Psoas muscle (tissue), 7 donors: ENCODE measurements at regions not wholly inside any gene's neighbourhood (a gene's known extent, or its start where the extent isn't known, plus 50 kb on each side); places are given as distances from the start of the nearest gene placed in this dataset.

Experiments
- ATAC-seq, 4 donors: fragments of 200-7000 bp; cut with Tn5 transposase; one replicate each; pipeline ENCODE4 v1.9.1; 2020; ENCODE audit warnings: moderate library complexity in 3 of 4, mild to moderate bottlenecking in 2 of 4
- DNase-seq, 2 donors: peaks; one replicate each; pipeline ENCODE4 v3.0.0-alpha.2; 2020
- H3K27ac ChIP-seq: fragments of 200-600 bp; one replicate; pipeline ENCODE4 v1.8.0; 2022
- H3K27me3 ChIP-seq, 3 donors: fragments of 200-600 bp in 1 of 3; one replicate each; pipeline versions ENCODE4 v1.6.1 to v1.8.0; 2013 to 2022; ENCODE audit warnings: low read length in 2 of 3, mild to moderate bottlenecking in 2 of 3, moderate library complexity in 1 of 3; ENCODE audit not compliant: insufficient read depth in 3 of 3
- H3K36me3 ChIP-seq, 2 donors: fragments of 200-600 bp in 1 of 2; one replicate each; pipeline versions ENCODE4 v1.6.1 to v1.8.0; 2013 to 2022; ENCODE audit warnings: low read depth in 1 of 2, mild to moderate bottlenecking in 1 of 2, moderate library complexity in 1 of 2; ENCODE audit not compliant: insufficient read depth in 1 of 2
- H3K4me1 ChIP-seq: fragments of 200-600 bp; one replicate; pipeline ENCODE4 v1.8.0; 2022
- H3K4me3 ChIP-seq: fragments of 200-600 bp; one replicate; pipeline ENCODE4 v1.8.0; 2022; ENCODE audit warnings: mild to moderate bottlenecking
- H3K9me3 ChIP-seq: fragments of 200-600 bp; one replicate; pipeline ENCODE4 v1.8.0; 2022
- WGBS, 3 donors: extraction: QIAGEN DNeasy Blood & Tissue Kit; methylation state at CpG; one replicate each; pipeline versions ENCODE4 v1.1.6 to v1.1.7; 2013; 5-methylcytosine and 5-hydroxymethylcytosine counted together
- intact Hi-C, 2 donors: fragments of 100-400 bp; cut with DNase I; formaldehyde crosslinking; loops; one replicate each; pipeline versions ENCODE4 v1.11.0 to v1.14.2; 2022
- TF ChIP-seq, protein P1 (sequence below): fragments of 200-600 bp; IDR thresholded peaks from one replicate; pipeline ENCODE4 v1.8.0; 2022; ENCODE audit warnings: antibody characterized with exemption
- donor health status: healthy with polysubstance abuse.
- donor health status: DM: no; HTN: no; CAD: no; lungs with moderate emphysema.
- donor health status: Bipolar disorder and iron deficiency.
- donor health status: healthy.
- donor health status: DM: yes; HTN: yes; CAD: no.
- donor health status: DM: no; HTN: no; CAD: no.
- donor health status: DM: yes; HTN: yes; CAD: no.

DNA sequence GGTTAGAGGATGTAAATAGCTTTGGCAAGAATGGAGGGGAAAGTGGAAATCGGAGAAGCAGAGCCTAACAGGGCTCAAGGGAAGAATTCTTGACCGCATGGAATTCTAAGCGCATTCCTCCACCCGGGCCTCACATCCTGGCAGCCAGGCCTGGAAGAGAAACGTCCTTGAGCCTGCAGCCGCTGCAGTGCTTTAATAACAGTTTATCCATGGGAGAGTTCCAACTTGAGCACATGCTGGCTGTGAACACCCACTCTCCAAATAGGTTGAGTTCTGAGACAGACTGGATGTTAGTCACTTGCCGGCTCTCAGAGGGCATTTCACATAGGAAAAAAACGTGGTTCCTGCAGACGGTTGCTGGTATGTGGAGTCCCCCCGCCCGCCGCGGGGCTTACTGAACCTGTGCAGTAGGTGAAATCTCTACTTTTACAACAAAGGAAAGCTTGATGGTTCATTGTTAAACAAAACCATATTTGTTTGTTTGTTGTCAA lies 61.4 kb upstream of the STEAP1B start:
- Histone ChIP-seq H3K27me3 (no peaks in the 10 kb centered on the region), H3K4me3 (no peak overlapping the region), H3K4me1 (peaks cover 41% of the 10 kb centered on the region), H3K27ac (peak overlapping the region; percentile 74), H3K9me3 (no peaks in the 10 kb centered on the region), H3K36me3 (no peaks in the 10 kb centered on the region)
- TF ChIP-seq, protein P1, sequence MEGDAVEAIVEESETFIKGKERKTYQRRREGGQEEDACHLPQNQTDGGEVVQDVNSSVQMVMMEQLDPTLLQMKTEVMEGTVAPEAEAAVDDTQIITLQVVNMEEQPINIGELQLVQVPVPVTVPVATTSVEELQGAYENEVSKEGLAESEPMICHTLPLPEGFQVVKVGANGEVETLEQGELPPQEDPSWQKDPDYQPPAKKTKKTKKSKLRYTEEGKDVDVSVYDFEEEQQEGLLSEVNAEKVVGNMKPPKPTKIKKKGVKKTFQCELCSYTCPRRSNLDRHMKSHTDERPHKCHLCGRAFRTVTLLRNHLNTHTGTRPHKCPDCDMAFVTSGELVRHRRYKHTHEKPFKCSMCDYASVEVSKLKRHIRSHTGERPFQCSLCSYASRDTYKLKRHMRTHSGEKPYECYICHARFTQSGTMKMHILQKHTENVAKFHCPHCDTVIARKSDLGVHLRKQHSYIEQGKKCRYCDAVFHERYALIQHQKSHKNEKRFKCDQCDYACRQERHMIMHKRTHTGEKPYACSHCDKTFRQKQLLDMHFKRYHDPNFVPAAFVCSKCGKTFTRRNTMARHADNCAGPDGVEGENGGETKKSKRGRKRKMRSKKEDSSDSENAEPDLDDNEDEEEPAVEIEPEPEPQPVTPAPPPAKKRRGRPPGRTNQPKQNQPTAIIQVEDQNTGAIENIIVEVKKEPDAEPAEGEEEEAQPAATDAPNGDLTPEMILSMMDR, result no peak
- 4 to 9% (median 8%) methylated on average over 13 of the region's 13 CpGs for WGBS, 3 donors
- ATAC-seq, result peak; percentile 92 to 94 (median 93)
- intact Hi-C loops, result loop anchor here (2.0 to 5.0 kb wide), 5 partner anchors 165 to 496 kb away; partner anchors contain the start of gene IL6 (in 1 of the 2)
- peak; percentile 84 to 89 for DNase-seq

DNA sequence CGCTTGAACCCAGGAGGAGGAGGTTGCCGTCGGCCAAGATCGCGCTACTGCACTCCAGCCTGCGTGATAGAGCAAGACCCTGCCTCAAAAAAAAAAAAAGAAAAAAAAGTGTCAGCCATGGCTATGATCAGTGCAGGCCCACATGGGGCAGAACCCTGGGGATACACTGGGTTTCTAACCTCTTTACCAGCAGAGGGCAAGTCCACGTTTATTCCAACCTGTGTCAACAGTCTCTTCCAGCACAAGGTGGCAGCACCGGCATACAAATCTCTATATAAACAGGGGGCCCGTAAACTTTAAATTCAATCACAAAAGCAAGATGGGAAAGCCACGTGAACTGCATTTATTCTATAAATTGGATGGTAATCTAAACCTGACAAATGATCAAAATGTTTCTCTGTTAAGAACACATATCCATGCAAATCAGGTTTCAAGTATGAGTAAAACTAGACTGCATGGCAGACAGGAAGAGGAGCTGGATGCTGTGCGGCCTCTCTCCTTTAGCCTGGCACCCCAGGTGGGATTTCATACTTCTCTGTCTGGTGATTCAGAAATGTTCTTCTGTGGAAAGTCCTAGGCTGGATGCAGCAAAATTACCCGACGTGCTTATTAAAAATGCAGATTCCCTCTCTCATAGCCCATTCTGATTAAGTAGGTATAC lies 60.0 kb upstream of the STEAP1B start:
- no peaks in the 10 kb centered on the region for H3K27me3 ChIP-seq
- H3K36me3 ChIP-seq, result no peaks in the 10 kb centered on the region
- peak overlapping the region; percentile 74 for H3K27ac ChIP-seq
- DNase-seq (peak; percentile 58 to 75), ATAC-seq (peak; percentile 72 to 88 (median 76))
- TF ChIP-seq, protein P1, result peak; percentile 93
- H3K9me3 ChIP-seq, result no peaks in the 10 kb centered on the region
- H3K4me3 ChIP-seq, result no peak overlapping the region
- H3K4me1 ChIP-seq, result peaks cover 41% of the 10 kb centered on the region
- intact Hi-C loops, result loop anchor here (1.0 to 5.0 kb wide), 7 partner anchors 167 to 497 kb away; partner anchors contain the start of gene IL6 (in 2 of the 2)
- 42 to 48% (median 45%) methylated on average over 13 of the region's 13 CpGs for WGBS, 3 donors

DNA sequence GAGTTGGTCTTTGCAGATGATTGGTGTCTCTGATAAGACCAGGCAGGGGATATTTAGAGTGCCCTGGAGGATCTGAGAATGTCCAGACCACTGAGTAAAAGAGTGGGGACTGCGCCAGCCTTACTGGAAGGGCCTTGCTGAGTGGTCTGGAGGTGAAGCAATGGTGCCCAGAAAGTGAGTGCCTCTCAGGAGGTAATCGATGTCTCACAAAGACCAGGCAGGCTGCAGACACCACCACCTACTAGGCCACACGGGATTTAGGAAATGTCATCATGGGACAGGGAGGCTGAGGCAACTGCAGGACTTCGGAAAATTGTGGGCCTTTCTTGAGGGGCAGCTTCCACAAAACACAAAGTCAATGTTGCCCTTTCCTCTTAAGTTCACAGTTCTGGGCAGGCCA lies 57.2 kb upstream of the STEAP1B start:
- WGBS, 3 donors, result 92 to 97% (median 93%) methylated on average over 4 of the region's 4 CpGs
- no peaks in the 10 kb centered on the region for H3K9me3 ChIP-seq
- H3K4me1 ChIP-seq, result peaks cover 16% of the 10 kb centered on the region
- intact Hi-C loops, result no loop called here
- H3K36me3 ChIP-seq, result no peaks in the 10 kb centered on the region
- H3K27me3 ChIP-seq, result peaks cover 0 to 7% (median 2%) of the 10 kb centered on the region in 3 donors
- ATAC-seq (no peak), DNase-seq (no peak)
- no peak overlapping the region for H3K4me3 ChIP-seq
- TF ChIP-seq, protein P1, result no peak
- H3K27ac ChIP-seq, result no peak overlapping the region

DNA sequence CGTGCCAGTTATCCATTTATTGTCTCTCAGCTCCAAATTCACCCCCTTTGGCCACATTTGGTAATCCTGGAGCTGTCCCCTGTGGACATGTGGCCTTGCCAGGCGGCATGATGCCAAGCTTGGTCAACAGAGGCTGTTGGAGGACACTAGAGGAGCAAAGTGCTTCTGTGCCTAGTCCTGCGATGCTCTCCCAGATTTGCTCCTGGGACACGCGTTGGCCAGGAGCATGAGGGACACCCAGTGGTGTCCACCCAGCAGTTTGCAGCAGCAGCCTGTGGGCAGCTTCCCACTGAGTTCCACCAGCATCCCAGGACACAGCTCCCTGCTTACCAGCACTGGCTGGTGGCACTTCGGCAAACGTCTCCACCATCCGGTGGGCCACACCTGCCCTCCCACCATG lies 55.5 kb upstream of the STEAP1B start:
- Histone ChIP-seq H3K4me1 (peaks cover 5% of the 10 kb centered on the region), H3K9me3 (no peaks in the 10 kb centered on the region), H3K27me3 (peaks cover 0 to 23% (median 6%) of the 10 kb centered on the region in 3 donors), H3K36me3 (no peaks in the 10 kb centered on the region), H3K27ac (no peak overlapping the region), H3K4me3 (no peak overlapping the region)
- WGBS, 3 donors, result 79 to 86% (median 86%) methylated on average over 8 of the region's 8 CpGs
- TF ChIP-seq, protein P1, result no peak
- intact Hi-C loops, result no loop called here
- no peak for DNase-seq
- no peak for ATAC-seq
